B cell (primary cell): ENCODE measurements at regions not wholly inside any gene's neighbourhood (a gene's known extent, or its start where the extent isn't known, plus 50 kb on each side); places are given as distances from the start of the nearest gene placed in this dataset.

ENCODE experiments used
- ATAC-seq: fragments of 200-7000 bp; cut with Tn5 transposase; one replicate; pipeline ENCODE4 v1.10.0; 2021; ENCODE audit warnings: low read depth, mild to moderate bottlenecking, moderate number of reproducible peaks, moderate library complexity
- CTCF ChIA-PET: fragments of 350-600 bp; sonication (Branson Sonifier 250); formaldehyde crosslinking; loops from one replicate; lab custom pipeline; 2021; ENCODE audit warnings: antibody characterized with exemption, inconsistent platforms; lab: Charles Lee
- POLR2A ChIA-PET: fragments of 350-600 bp; sonication (Branson Sonifier 250); formaldehyde crosslinking; loops from one replicate; lab custom pipeline; 2021; ENCODE audit warnings: antibody characterized with exemption; lab: Charles Lee
- DNase-seq: peaks from one replicate; pipeline ENCODE4 v3.0.0; 2013
- H2AFZ ChIP-seq: 2 replicates; pipeline ENCODE4 v1.6.1; 2012; ENCODE audit warnings: mild to moderate bottlenecking, low read depth, low read length; ENCODE audit not compliant: insufficient read depth, poor library complexity, severe bottlenecking
- H3K27ac ChIP-seq, 2 donors: 1 replicate in 1 of 2; 2 replicates in 1 of 2; pipeline ENCODE4 v1.5.1; 2012 to 2013; ENCODE audit warnings: low read length in 2 of 2, mild to moderate bottlenecking in 2 of 2, moderate library complexity in 1 of 2
- H3K27me3 ChIP-seq, 4 experiments: fragments of 200-600 bp in 1 of 4; sonication (generic) in 1 of 4; replicated peaks in 1 of 4; 1 replicate in 2 of 4; 2 replicates in 2 of 4; pipeline versions ENCODE4 v1.6.1 to v1.7.0; 2013 to 2016; ENCODE audit warnings: low read length in 3 of 4, mild to moderate bottlenecking in 2 of 4, mixed read lengths in 1 of 4, moderate library complexity in 1 of 4; ENCODE audit not compliant: insufficient read depth in 4 of 4, control insufficient read depth in 3 of 4; ENCODE audit errors: control extremely low read depth in 1 of 4
- H3K36me3 ChIP-seq, 2 experiments: replicated peaks in 1 of 2; 1 replicate in 1 of 2; 2 replicates in 1 of 2; pipeline versions ENCODE4 v1.6.1 to v1.7.1; 2013; ENCODE audit warnings: low read length in 1 of 2; ENCODE audit not compliant: insufficient read depth in 2 of 2, control insufficient read depth in 1 of 2; ENCODE audit errors: control extremely low read depth in 1 of 2, extremely low read depth in 1 of 2
- H3K4me1 ChIP-seq, 2 donors: fragments of 200-600 bp in 1 of 2; sonication (generic) in 1 of 2; 1 replicate in 1 of 2; 2 replicates in 1 of 2; pipeline versions ENCODE4 v1.5.1 to v1.6.1; 2013 to 2017; ENCODE audit warnings: low read length in 2 of 2; ENCODE audit not compliant: control insufficient read depth in 2 of 2, insufficient read depth in 2 of 2
- H3K4me2 ChIP-seq: replicated peaks from 2 replicates; pipeline ENCODE3; 2012; ENCODE audit warnings: mild to moderate bottlenecking, low read depth, low read length; ENCODE audit not compliant: poor library complexity, severe bottlenecking
- H3K4me3 ChIP-seq, 5 experiments: fragments of 200-600 bp in 1 of 5; sonication (generic) in 1 of 5; 1 replicate in 3 of 5; 2 replicates in 2 of 5; pipeline versions ENCODE4 v1.5.1 to v1.7.0; 2011 to 2016; ENCODE audit warnings: low read length in 4 of 5, mild to moderate bottlenecking in 4 of 5, low read depth in 2 of 5, control low read depth in 1 of 5, moderate library complexity in 1 of 5; ENCODE audit not compliant: insufficient read depth in 1 of 5; ENCODE audit errors: control extremely low read depth in 1 of 5, extremely low read depth in 1 of 5
- H3K79me2 ChIP-seq: fragments of 200-600 bp; sonication (generic); one replicate; pipeline ENCODE4 v1.6.0; 2016; ENCODE audit warnings: low read length; ENCODE audit not compliant: control insufficient read depth, insufficient read depth
- H3K9ac ChIP-seq: fragments of 200-600 bp; sonication (generic); 2 replicates; pipeline ENCODE4 v1.6.1; 2017; ENCODE audit warnings: mild to moderate bottlenecking, low read length, moderate library complexity
- H3K9me3 ChIP-seq, 3 donors: one replicate each; pipeline versions ENCODE4 v1.6.1 to v1.7.1; 2013; ENCODE audit warnings: low read length in 2 of 3; ENCODE audit not compliant: control insufficient read depth in 2 of 3, insufficient read depth in 1 of 3; ENCODE audit errors: control extremely low read depth in 1 of 3
- H4K20me1 ChIP-seq: 2 replicates; pipeline ENCODE4 v1.6.0; 2012; ENCODE audit warnings: mild to moderate bottlenecking, low read length; ENCODE audit not compliant: insufficient read depth, control insufficient read depth, poor library complexity, severe bottlenecking
- H3K27ac Mint-ChIP-seq: one replicate; pipeline ENCODE4 v1.8.0; 2021; ENCODE audit warnings: mixed read lengths
- H3K27me3 Mint-ChIP-seq: one replicate; pipeline ENCODE4 v1.8.0; 2021; ENCODE audit warnings: mixed read lengths
- H3K4me1 Mint-ChIP-seq: one replicate; pipeline ENCODE4 v1.8.0; 2021; ENCODE audit warnings: mixed read lengths
- H3K4me3 Mint-ChIP-seq: one replicate; pipeline ENCODE4 v1.8.0; 2021; ENCODE audit warnings: mixed read lengths
- H3K9me3 Mint-ChIP-seq: one replicate; pipeline ENCODE4 v1.8.0; 2022; ENCODE audit warnings: mixed read lengths; ENCODE audit not compliant: insufficient read depth
- EZH2 ChIP-seq: IDR thresholded peaks from 2 replicates; pipeline ENCODE4 v1.6.1; 2012; ENCODE audit warnings: borderline replicate concordance, low read depth, mild to moderate bottlenecking, moderate library complexity, low read length; ENCODE audit not compliant: insufficient read depth, poor library complexity, severe bottlenecking
- WGBS: methylation state at CpG from one replicate; pipeline ENCODE4 v1.1.5; 2013; ENCODE audit warnings: missing lambda C conversion rate; ENCODE audit not compliant: insufficient coverage; 5-methylcytosine and 5-hydroxymethylcytosine counted together
- intact Hi-C: fragments of 100-400 bp; cut with micrococcal nuclease; formaldehyde crosslinking; loops from one replicate; pipeline ENCODE4 v1.10.0; 2022
- TF ChIP-seq, protein P1 (sequence below): fragments of 200-600 bp; IDR thresholded peaks from one replicate; pipeline ENCODE4 v1.8.0; 2022; ENCODE audit warnings: antibody characterized with exemption, mild to moderate bottlenecking

DNA sequence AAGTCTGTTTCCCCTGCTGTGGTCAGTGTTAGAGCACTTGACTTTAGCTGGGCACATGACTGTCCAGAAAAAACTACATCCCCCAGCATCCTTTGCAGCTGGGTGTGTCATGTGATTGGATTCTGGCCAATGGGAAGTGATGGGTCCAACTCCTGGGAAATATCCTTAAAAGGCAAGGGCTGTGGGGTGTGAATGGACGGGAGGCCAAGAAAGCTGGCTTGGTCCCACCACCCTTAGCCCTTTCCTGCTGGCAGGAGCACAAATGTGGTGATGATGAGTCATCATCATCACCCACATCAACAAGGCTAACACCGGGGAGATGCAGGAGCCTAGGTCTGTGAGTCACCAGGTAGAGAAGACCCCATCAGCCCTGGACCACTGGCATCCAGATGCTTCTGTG lies 341.7 kb downstream of the C16orf95 start:
- no peak overlapping the region for H3K9ac ChIP-seq
- no peak overlapping the region for H3K27ac ChIP-seq
- H3K4me1 Mint-ChIP-seq, result no peaks in the 10 kb centered on the region
- H3K27ac Mint-ChIP-seq, result no peak overlapping the region
- peaks cover 0 to 3% (median 3%) of the 10 kb centered on the region in 3 donors for H3K9me3 ChIP-seq
- no peaks in the 10 kb centered on the region for H3K9me3 Mint-ChIP-seq
- no peak overlapping the region for H3K4me3 Mint-ChIP-seq
- no peak for DNase-seq
- no peaks in the 10 kb centered on the region for H3K36me3 ChIP-seq
- no peaks in the 10 kb centered on the region for H3K27me3 Mint-ChIP-seq
- H3K4me3 ChIP-seq, result no peak overlapping the region
- H4K20me1 ChIP-seq, result no peaks in the 10 kb centered on the region
- ChIA-PET CTCF (no interaction called here), POLR2A (no interaction called here)
- H3K79me2 ChIP-seq, result no peaks in the 10 kb centered on the region
- ATAC-seq, result no peak
- intact Hi-C loops, result no loop called here
- H3K4me1 ChIP-seq, result no peaks in the 10 kb centered on the region
- no peaks in the 10 kb centered on the region for H3K27me3 ChIP-seq
- no CpG with 5 or more reads among the region's 2 CpGs for WGBS
- no peak overlapping the region for H2AFZ ChIP-seq
- H3K4me2 ChIP-seq, result no peak overlapping the region
- TF ChIP-seq, protein P1, sequence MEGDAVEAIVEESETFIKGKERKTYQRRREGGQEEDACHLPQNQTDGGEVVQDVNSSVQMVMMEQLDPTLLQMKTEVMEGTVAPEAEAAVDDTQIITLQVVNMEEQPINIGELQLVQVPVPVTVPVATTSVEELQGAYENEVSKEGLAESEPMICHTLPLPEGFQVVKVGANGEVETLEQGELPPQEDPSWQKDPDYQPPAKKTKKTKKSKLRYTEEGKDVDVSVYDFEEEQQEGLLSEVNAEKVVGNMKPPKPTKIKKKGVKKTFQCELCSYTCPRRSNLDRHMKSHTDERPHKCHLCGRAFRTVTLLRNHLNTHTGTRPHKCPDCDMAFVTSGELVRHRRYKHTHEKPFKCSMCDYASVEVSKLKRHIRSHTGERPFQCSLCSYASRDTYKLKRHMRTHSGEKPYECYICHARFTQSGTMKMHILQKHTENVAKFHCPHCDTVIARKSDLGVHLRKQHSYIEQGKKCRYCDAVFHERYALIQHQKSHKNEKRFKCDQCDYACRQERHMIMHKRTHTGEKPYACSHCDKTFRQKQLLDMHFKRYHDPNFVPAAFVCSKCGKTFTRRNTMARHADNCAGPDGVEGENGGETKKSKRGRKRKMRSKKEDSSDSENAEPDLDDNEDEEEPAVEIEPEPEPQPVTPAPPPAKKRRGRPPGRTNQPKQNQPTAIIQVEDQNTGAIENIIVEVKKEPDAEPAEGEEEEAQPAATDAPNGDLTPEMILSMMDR, result no peak

DNA sequence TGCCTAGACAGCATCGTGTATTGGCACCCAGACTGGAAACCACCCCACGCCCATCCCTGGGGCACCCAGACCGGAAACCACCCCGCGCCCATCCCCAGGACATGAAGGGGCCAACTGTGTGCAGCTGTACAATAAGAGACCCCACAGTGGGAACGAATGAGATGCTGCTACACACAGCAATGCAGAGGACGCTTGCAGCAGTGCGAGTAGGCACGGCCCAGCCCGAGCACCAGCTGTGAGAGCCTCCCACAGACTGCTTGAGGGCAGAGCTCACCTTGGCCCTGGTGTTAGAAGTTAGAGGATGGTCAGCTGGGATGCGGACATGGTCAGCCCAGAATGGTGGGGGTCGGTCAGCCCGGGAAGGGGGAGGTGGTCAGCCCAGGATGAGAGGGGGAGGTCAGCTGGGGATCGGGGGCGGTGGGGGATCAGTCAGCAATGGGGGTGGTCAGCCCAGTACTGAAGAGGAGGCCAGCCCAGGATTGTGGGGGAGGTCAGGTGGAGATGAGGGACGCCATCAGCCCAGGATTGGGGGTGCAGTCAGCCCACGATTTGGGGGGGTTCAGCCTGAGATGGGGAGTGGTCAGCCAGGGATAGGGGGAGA lies 340.0 kb downstream of the C16orf95 start:
- Histone ChIP-seq H3K9ac (no peak overlapping the region), H2AFZ (no peak overlapping the region), H3K9me3 (peaks cover 0 to 3% (median 3%) of the 10 kb centered on the region in 3 donors), H3K27me3 (no peaks in the 10 kb centered on the region), H3K79me2 (no peaks in the 10 kb centered on the region), H3K36me3 (no peaks in the 10 kb centered on the region), H3K27ac (no peak overlapping the region), H4K20me1 (no peaks in the 10 kb centered on the region), H3K4me1 (no peaks in the 10 kb centered on the region), H3K4me2 (no peak overlapping the region), H3K4me3 (no peak overlapping the region)
- ATAC-seq (no peak), DNase-seq (no peak)
- CTCF ChIA-PET, result no interaction called here
- Mint-ChIP-seq H3K4me1 (no peaks in the 10 kb centered on the region), H3K4me3 (no peak overlapping the region), H3K9me3 (no peaks in the 10 kb centered on the region), H3K27me3 (no peaks in the 10 kb centered on the region), H3K27ac (no peak overlapping the region)
- POLR2A ChIA-PET, result no interaction called here
- intact Hi-C loops, result no loop called here
- WGBS, result 93% methylated on average over 17 of the region's 17 CpGs
- TF ChIP-seq, protein P1, result no peak
- TF ChIP-seq EZH2, result no peak
